Lung (tissue), 11 donors: ENCODE measurements at regions not wholly inside any gene's neighbourhood (a gene's known extent, or its start where the extent isn't known, plus 50 kb on each side); places are given as distances from the start of the nearest gene placed in this dataset.

Experiments
- ATAC-seq: fragments of 200-7000 bp; cut with Tn5 transposase; one replicate; pipeline ENCODE4 v1.9.1; 2020; ENCODE audit warnings: moderate number of reproducible peaks; ENCODE audit not compliant: insufficient read depth, low FRiP score
- DNase-seq, 3 donors: peaks; one replicate each; pipeline ENCODE4 v3.0.0-alpha.2; 2013 to 2017
- H3K27ac ChIP-seq, 2 donors: one replicate each; pipeline ENCODE4 v1.5.1; 2013; ENCODE audit warnings: mild to moderate bottlenecking in 2 of 2, moderate library complexity in 2 of 2, control low read depth in 1 of 2, inconsistent platforms in 1 of 2, low read depth in 1 of 2, low read length in 1 of 2
- H3K27me3 ChIP-seq, 3 donors: one replicate each; pipeline ENCODE4 v1.5.1; 2013; ENCODE audit warnings: low read length in 2 of 3; ENCODE audit not compliant: control insufficient read depth in 3 of 3, insufficient read depth in 3 of 3
- H3K36me3 ChIP-seq, 4 donors: one replicate each; pipeline ENCODE4 v1.5.1; 2013; ENCODE audit warnings: low read length in 4 of 4, mild to moderate bottlenecking in 1 of 4, moderate library complexity in 1 of 4; ENCODE audit not compliant: control insufficient read depth in 4 of 4, insufficient read depth in 4 of 4
- H3K4me1 ChIP-seq, 5 donors: one replicate each; pipeline ENCODE4 v1.5.1; 2013; ENCODE audit warnings: low read length in 5 of 5, mild to moderate bottlenecking in 2 of 5, moderate library complexity in 1 of 5; ENCODE audit not compliant: control insufficient read depth in 5 of 5, insufficient read depth in 5 of 5
- H3K4me3 ChIP-seq: one replicate; pipeline ENCODE4 v1.5.1; 2013; ENCODE audit warnings: mild to moderate bottlenecking, control low read depth, moderate library complexity
- H3K9ac ChIP-seq, 2 donors: one replicate each; pipeline ENCODE4 v1.5.1; 2013; ENCODE audit warnings: low read length in 2 of 2, control low read depth in 1 of 2; ENCODE audit not compliant: insufficient read depth in 1 of 2
- H3K9me3 ChIP-seq, 4 donors: one replicate each; pipeline ENCODE4 v1.5.1; 2013; ENCODE audit warnings: low read length in 3 of 4, mild to moderate bottlenecking in 1 of 4, moderate library complexity in 1 of 4; ENCODE audit not compliant: control insufficient read depth in 4 of 4, insufficient read depth in 3 of 4
- WGBS, 2 donors: extraction: QIAGEN DNeasy Blood & Tissue Kit; methylation state at CpG; one replicate each; pipeline ENCODE4 v1.1.7; 2013; 5-methylcytosine and 5-hydroxymethylcytosine counted together
- TF ChIP-seq, protein P1 (sequence below): IDR thresholded peaks from 2 replicates; pipeline ENCODE4 v1.5.1; 2012; ENCODE audit warnings: mild to moderate bottlenecking; ENCODE audit errors: control extremely low read depth, extremely low read depth
- donor health status: control.
- donor health status: control.
- donor health status: Bipolar disorder and iron deficiency.
- donor health status: healthy.
- donor health status: DM: yes; HTN: yes; CAD: no.

DNA sequence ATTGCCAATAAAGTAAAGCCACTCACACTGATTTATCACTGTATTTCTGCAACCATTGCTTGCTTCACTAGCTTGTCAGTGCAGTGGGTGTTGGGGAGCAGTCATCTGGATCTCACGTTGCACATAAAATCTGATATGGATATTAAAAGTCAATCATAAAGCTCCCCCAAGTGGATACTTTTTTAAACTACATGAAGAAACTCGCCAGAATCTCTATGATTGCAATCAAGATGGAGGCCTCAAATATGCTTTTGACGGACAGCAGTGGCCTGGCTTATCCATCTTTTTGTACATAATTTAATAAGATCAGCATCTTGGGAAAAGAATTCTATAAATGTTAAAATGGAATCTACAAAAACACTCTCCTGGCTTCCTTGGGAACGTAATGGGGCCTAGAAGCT, 137.7 kb downstream of the WT1 start:
- H3K27me3 ChIP-seq = no peaks in the 10 kb centered on the region
- H3K9ac ChIP-seq = no peak overlapping the region
- H3K36me3 ChIP-seq = no peaks in the 10 kb centered on the region
- DNase-seq (peak; percentile 54 to 89 (median 84)), ATAC-seq (no peak)
- peaks cover 0 to 14% (median 0%) of the 10 kb centered on the region in 5 donors for H3K4me1 ChIP-seq
- no peak overlapping the region for H3K27ac ChIP-seq
- H3K9me3 ChIP-seq = no peaks in the 10 kb centered on the region
- TF ChIP-seq, protein P1, sequence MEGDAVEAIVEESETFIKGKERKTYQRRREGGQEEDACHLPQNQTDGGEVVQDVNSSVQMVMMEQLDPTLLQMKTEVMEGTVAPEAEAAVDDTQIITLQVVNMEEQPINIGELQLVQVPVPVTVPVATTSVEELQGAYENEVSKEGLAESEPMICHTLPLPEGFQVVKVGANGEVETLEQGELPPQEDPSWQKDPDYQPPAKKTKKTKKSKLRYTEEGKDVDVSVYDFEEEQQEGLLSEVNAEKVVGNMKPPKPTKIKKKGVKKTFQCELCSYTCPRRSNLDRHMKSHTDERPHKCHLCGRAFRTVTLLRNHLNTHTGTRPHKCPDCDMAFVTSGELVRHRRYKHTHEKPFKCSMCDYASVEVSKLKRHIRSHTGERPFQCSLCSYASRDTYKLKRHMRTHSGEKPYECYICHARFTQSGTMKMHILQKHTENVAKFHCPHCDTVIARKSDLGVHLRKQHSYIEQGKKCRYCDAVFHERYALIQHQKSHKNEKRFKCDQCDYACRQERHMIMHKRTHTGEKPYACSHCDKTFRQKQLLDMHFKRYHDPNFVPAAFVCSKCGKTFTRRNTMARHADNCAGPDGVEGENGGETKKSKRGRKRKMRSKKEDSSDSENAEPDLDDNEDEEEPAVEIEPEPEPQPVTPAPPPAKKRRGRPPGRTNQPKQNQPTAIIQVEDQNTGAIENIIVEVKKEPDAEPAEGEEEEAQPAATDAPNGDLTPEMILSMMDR = no peak
- 31 to 40% methylated on average over 4 of the region's 4 CpGs for WGBS, 2 donors
- H3K4me3 ChIP-seq = no peak overlapping the region

DNA sequence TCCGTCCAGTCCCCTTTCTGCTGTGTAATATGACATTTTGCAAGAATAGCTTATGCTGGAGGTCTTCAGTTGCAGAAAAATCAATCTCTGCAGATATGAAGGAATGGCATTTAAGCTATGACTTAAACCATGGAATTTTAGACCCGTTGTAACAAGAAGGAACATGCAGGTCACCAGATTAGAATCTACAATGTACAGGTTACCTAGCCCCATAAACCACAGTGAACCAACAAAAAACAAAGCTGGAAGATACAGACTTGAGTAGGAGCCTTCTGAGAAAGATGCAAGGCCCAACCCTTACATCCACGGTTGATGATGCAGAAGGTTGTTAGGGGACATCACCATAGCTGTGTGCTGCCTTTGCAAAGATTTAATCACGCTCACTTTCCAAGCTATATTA, 132.5 kb downstream of the WT1 start:
- Histone ChIP-seq H3K4me1 (no peaks in the 10 kb centered on the region), H3K36me3 (no peaks in the 10 kb centered on the region), H3K9ac (no peak overlapping the region), H3K27ac (no peak overlapping the region), H3K9me3 (no peaks in the 10 kb centered on the region), H3K27me3 (no peaks in the 10 kb centered on the region), H3K4me3 (no peak overlapping the region)
- DNase-seq = no peak
- no peak for ATAC-seq
- TF ChIP-seq, protein P1 = no peak
- WGBS, 2 donors = 82 to 86% methylated on average over 4 of the region's 4 CpGs

DNA sequence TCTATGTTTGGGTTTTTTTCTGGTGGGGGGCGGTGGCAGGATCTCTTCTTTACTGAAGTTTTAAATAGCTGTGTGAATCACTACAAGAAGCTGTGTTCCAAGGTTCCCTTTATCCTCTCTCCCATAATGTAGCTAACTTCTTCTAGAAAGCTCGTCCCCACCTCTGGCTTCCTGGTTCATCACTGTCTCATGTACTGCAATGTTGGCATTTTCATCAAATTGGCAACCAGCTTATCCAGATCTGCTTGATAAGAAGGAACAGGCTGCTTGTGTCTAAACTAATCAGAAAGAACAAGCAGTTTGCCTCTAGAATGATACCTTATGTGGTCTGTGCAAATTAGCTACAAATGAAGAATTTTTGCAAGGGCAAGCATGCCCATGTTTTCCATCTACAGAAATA, 130.8 kb downstream of the WT1 start:
- no peak for DNase-seq
- Histone ChIP-seq H3K27ac (no peak overlapping the region), H3K9me3 (no peaks in the 10 kb centered on the region), H3K27me3 (no peaks in the 10 kb centered on the region), H3K4me3 (no peak overlapping the region), H3K4me1 (no peaks in the 10 kb centered on the region), H3K36me3 (no peaks in the 10 kb centered on the region), H3K9ac (no peak overlapping the region)
- TF ChIP-seq, protein P1 = no peak
- no peak for ATAC-seq
- WGBS, 2 donors = 88 to 90% methylated on average over 2 of the region's 2 CpGs

DNA sequence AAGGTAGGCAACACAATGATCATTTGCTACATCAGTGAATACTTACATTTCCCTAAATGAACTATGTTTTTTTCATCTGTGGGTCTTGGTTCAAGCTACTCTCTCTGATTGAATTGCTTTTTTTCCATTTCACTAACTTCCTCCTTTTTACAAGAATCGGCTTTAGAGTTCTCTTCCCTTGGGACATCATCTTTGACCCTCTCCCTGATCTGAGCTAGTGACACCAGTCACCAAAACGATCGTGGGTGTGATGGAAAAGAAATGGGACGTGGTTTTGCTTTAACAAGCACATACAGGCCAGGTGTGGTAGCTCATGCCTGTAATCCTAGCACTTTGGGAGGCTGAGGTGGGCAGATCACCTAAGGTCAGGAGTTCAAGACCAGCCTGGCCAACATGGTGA, 129.9 kb downstream of the WT1 start:
- no peaks in the 10 kb centered on the region for H3K27me3 ChIP-seq
- TF ChIP-seq, protein P1 = no peak
- H3K9ac ChIP-seq = no peak overlapping the region
- H3K27ac ChIP-seq = no peak overlapping the region
- WGBS, 2 donors = 65 to 75% methylated on average over 4 of the region's 4 CpGs
- no peak for DNase-seq
- H3K9me3 ChIP-seq = no peaks in the 10 kb centered on the region
- no peaks in the 10 kb centered on the region for H3K4me1 ChIP-seq
- H3K36me3 ChIP-seq = no peaks in the 10 kb centered on the region
- no peak for ATAC-seq
- no peak overlapping the region for H3K4me3 ChIP-seq
